ENCODE measurements at regions not wholly inside any gene's neighbourhood (a gene's known extent, or its start where the extent isn't known, plus 50 kb on each side); places are given as distances from the start of the nearest gene placed in this dataset.

DNA sequence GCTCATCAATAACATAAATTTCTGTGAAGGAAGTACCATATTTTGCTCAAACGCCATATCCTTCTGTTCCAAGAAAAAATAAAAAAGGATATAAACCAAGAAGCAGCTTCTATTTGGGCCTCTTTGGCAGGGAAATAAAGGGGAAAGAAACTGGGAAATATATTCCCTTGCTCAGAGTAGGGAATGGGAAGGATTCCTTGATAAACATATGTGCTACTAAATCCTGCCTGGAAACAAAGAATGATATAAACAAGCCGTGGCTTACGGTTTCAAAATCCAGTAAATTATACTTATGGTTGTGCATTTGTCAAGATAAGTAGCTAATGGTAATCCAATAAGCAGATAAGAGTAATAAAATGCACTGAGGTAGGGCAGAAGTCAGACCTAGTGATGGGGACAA lies 481.6 kb downstream of the NTRK2 start:
- H3K4me2 ChIP-seq (ENCODE audit: insufficient read depth, low read length) = no peak overlapping the region
- H3K27me3 ChIP-seq (ENCODE audit: insufficient read depth, low read length, poor library complexity) = peaks cover 3% of the 10 kb centered on the region
- no peak for DNase-seq
- no peaks in the 10 kb centered on the region for H3K79me2 ChIP-seq (ENCODE audit: insufficient read depth, low read length)
- H3K27ac ChIP-seq (ENCODE audit: low read length) = no peak overlapping the region
- ATAC-seq (ENCODE audit: insufficient read depth, low read depth) = no peak
- no peak overlapping the region for H3K4me3 ChIP-seq (ENCODE audit: low read depth in 1 of 2, low read length in 2 of 2)
- H3K36me3 ChIP-seq (ENCODE audit: insufficient read depth, low read length) = no peaks in the 10 kb centered on the region
- no peak overlapping the region for H3K9ac ChIP-seq (ENCODE audit: low read depth, low read length)
- TF ChIP-seq, protein P1, sequence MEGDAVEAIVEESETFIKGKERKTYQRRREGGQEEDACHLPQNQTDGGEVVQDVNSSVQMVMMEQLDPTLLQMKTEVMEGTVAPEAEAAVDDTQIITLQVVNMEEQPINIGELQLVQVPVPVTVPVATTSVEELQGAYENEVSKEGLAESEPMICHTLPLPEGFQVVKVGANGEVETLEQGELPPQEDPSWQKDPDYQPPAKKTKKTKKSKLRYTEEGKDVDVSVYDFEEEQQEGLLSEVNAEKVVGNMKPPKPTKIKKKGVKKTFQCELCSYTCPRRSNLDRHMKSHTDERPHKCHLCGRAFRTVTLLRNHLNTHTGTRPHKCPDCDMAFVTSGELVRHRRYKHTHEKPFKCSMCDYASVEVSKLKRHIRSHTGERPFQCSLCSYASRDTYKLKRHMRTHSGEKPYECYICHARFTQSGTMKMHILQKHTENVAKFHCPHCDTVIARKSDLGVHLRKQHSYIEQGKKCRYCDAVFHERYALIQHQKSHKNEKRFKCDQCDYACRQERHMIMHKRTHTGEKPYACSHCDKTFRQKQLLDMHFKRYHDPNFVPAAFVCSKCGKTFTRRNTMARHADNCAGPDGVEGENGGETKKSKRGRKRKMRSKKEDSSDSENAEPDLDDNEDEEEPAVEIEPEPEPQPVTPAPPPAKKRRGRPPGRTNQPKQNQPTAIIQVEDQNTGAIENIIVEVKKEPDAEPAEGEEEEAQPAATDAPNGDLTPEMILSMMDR (IDR thresholded peaks at IDR 0.05; ENCODE audit: borderline replicate concordance, extremely low read depth, low read length, poor library complexity, severe bottlenecking) = no peak
- no peak for TF ChIP-seq EZH2 (IDR thresholded peaks at IDR 0.05; ENCODE audit: borderline replicate concordance, low read depth, low read length, severe bottlenecking)
- H2AFZ ChIP-seq (ENCODE audit: low read depth, low read length) = no peak overlapping the region
- no peaks in the 10 kb centered on the region for H3K9me3 ChIP-seq (ENCODE audit: insufficient read depth, low read length, severe bottlenecking)
- H3K4me1 ChIP-seq (ENCODE audit: insufficient read depth, low read length) = no peaks in the 10 kb centered on the region
- no peaks in the 10 kb centered on the region for H4K20me1 ChIP-seq (ENCODE audit: insufficient read depth, low read length)

DNA sequence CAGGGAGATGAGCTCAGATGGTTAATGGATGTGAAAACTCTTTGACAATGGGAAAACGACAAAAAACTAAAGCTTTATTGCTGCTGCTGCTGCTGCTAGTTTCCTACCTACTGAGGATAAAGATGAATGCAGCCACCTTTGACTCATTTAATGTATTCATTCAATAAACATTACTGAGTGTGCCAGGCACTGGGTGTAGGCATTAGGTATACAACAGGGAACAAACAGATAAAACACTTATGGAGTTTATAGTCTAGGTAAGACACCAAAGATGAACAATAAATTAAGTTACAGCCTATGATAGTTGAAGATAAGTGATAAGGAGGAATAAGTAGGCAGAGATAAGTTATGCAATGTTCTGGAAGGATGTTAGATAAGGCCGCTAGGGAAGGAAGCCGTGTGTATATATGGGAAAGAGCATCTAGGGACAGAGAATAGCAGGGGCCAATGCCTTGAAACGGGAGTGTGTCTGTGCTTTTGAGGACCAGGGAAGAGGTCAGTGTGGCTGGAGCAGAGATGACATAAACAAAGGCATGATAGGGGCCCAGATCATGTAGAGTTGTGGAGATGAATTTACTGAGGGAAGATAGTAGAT lies 477.6 kb downstream of the NTRK2 start:
- no peak overlapping the region for H2AFZ ChIP-seq (ENCODE audit: low read depth, low read length)
- no peaks in the 10 kb centered on the region for H3K79me2 ChIP-seq (ENCODE audit: insufficient read depth, low read length)
- no peaks in the 10 kb centered on the region for H4K20me1 ChIP-seq (ENCODE audit: insufficient read depth, low read length)
- H3K4me3 ChIP-seq (ENCODE audit: low read depth in 1 of 2, low read length in 2 of 2) = no peak overlapping the region
- no peaks in the 10 kb centered on the region for H3K36me3 ChIP-seq (ENCODE audit: insufficient read depth, low read length)
- TF ChIP-seq, protein P1 (IDR thresholded peaks at IDR 0.05; ENCODE audit: borderline replicate concordance, extremely low read depth, low read length, poor library complexity, severe bottlenecking) = no peak
- no peak for TF ChIP-seq EZH2 (IDR thresholded peaks at IDR 0.05; ENCODE audit: borderline replicate concordance, low read depth, low read length, severe bottlenecking)
- H3K4me1 ChIP-seq (ENCODE audit: insufficient read depth, low read length) = no peaks in the 10 kb centered on the region
- no peak overlapping the region for H3K4me2 ChIP-seq (ENCODE audit: insufficient read depth, low read length)
- H3K9ac ChIP-seq (ENCODE audit: low read depth, low read length) = no peak overlapping the region
- H3K9me3 ChIP-seq (ENCODE audit: insufficient read depth, low read length, severe bottlenecking) = no peaks in the 10 kb centered on the region
- no peak for DNase-seq
- ATAC-seq (ENCODE audit: insufficient read depth, low read depth) = no peak
- H3K27ac ChIP-seq (ENCODE audit: low read length) = no peak overlapping the region
- peaks cover 3% of the 10 kb centered on the region for H3K27me3 ChIP-seq (ENCODE audit: insufficient read depth, low read length, poor library complexity)

DNA sequence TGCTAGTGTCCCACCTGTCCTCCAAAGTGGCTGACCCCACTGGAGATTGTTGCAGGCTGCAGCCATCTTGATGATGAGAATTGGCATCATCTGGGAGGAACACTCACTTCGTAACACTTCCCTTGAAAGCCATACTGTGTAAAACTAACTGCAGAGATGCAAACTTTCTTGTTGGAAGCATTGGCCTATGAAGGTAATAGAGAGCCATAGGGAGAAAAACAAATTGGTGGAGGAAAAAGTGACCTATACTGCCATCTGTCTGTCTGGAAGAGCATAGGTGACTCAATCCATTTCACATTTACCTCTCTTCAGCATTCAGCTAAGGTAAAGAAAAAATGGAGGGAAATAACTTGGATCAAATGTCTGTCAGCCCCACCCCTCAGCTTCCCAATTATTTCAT lies 473.4 kb downstream of the NTRK2 start:
- DNase-seq = no peak
- H3K27ac ChIP-seq (ENCODE audit: low read length) = no peak overlapping the region

More for the DNA sequence above, 473.4 kb downstream of the NTRK2 start:
- TF ChIP-seq, protein P1 (IDR thresholded peaks at IDR 0.05; ENCODE audit: borderline replicate concordance, extremely low read depth, low read length, poor library complexity, severe bottlenecking) = peak; percentile 53
- TF ChIP-seq EZH2 (IDR thresholded peaks at IDR 0.05; ENCODE audit: borderline replicate concordance, low read depth, low read length, severe bottlenecking) = no peak
- ATAC-seq (ENCODE audit: insufficient read depth, low read depth) = no peak
- Histone ChIP-seq H3K79me2 (ENCODE audit: insufficient read depth, low read length) (no peaks in the 10 kb centered on the region), H3K4me3 (ENCODE audit: low read depth in 1 of 2, low read length in 2 of 2) (no peak overlapping the region), H3K27me3 (ENCODE audit: insufficient read depth, low read length, poor library complexity) (no peaks in the 10 kb centered on the region), H3K4me2 (ENCODE audit: insufficient read depth, low read length) (no peak overlapping the region), H2AFZ (ENCODE audit: low read depth, low read length) (no peak overlapping the region), H3K4me1 (ENCODE audit: insufficient read depth, low read length) (no peaks in the 10 kb centered on the region), H4K20me1 (ENCODE audit: insufficient read depth, low read length) (no peaks in the 10 kb centered on the region), H3K9me3 (ENCODE audit: insufficient read depth, low read length, severe bottlenecking) (no peaks in the 10 kb centered on the region), H3K36me3 (ENCODE audit: insufficient read depth, low read length) (no peaks in the 10 kb centered on the region), H3K9ac (ENCODE audit: low read depth, low read length) (no peak overlapping the region)

All from DND-41 (cell line).